HG02840 (cell line): ENCODE measurements at regions not wholly inside any gene's neighbourhood (a gene's known extent, or its start where the extent isn't known, plus 50 kb on each side); places are given as distances from the start of the nearest gene placed in this dataset.
A peak's percentile ranks its signal among the peaks of the same experiment; 100 is the strongest.

ENCODE experiments used
- ATAC-seq: cut with Tn5 transposase; IDR thresholded peaks from one replicate; pipeline ENCODE4 v1.9.1; 2021; ENCODE audit warnings: mild to moderate bottlenecking, moderate library complexity, moderate number of reproducible peaks; ENCODE audit not compliant: unreplicated experiment, low FRiP score

GRCh38 chr5:157912621-157913325, 53.8 kb upstream of the CLINT1 start:
- ATAC-seq = peak; percentile 77

- no peak for ATAC-seq
These were observed 52.6 kb upstream of the CLINT1 start for GRCh38 chr5:157911568-157911967.
